Pancreas (tissue), 10 donors: ENCODE measurements at regions not wholly inside any gene's neighbourhood (a gene's known extent, or its start where the extent isn't known, plus 50 kb on each side); places are given as distances from the start of the nearest gene placed in this dataset.

Experiments used
- ATAC-seq, 4 donors: fragments of 200-7000 bp; cut with Tn5 transposase; one replicate each; pipeline versions ENCODE4 v1.8.0 to v1.9.1; 2020; ENCODE audit warnings: mild to moderate bottlenecking in 4 of 4, moderate library complexity in 4 of 4
- DNase-seq, 6 donors: peaks; one replicate each; pipeline ENCODE4 v3.0.0-alpha.2; 2020
- FAIRE-seq: peaks from 2 replicates; lab custom pipeline; 2012; peaks lifted over from hg19 to GRCh38; lab: Jason Lieb, UNC
- H3K27ac ChIP-seq, 4 donors: fragments of 200-600 bp; sonication (generic); 1 replicate in 3 of 4; 2 replicates in 1 of 4; pipeline versions ENCODE4 v1.5.0 to v1.8.0; 2020
- H3K27me3 ChIP-seq, 4 donors: fragments of 200-600 bp; one replicate each; pipeline ENCODE4 v1.8.0; 2021
- H3K36me3 ChIP-seq, 3 donors: fragments of 200-600 bp; sonication (generic) in 1 of 3; one replicate each; pipeline versions ENCODE4 v1.5.0 to v1.8.0; 2020 to 2021
- H3K4me1 ChIP-seq, 3 donors: fragments of 200-600 bp; one replicate each; pipeline ENCODE4 v1.8.0; 2021
- H3K4me3 ChIP-seq, 4 donors: fragments of 200-600 bp; sonication (generic) in 2 of 4; one replicate each; pipeline versions ENCODE4 v1.5.0 to v1.8.0; 2020 to 2021
- H3K9me3 ChIP-seq, 4 donors: fragments of 200-600 bp; one replicate each; pipeline ENCODE4 v1.8.0; 2021
- CTCF ChIP-seq, 4 donors: fragments of 200-600 bp; sonication (generic) in 3 of 4; IDR thresholded peaks; one replicate each; pipeline versions ENCODE4 v1.5.0 to v1.8.0; 2021; ENCODE audit warnings: antibody characterized with exemption in 4 of 4
- WGBS, 2 donors: extraction: QIAGEN DNeasy Blood & Tissue Kit; methylation state at CpG; one replicate each; pipeline ENCODE4 v1.1.7; 2013; 5-methylcytosine and 5-hydroxymethylcytosine counted together
- intact Hi-C, 3 donors: fragments of 100-400 bp; cut with DNase I; formaldehyde crosslinking; loops; one replicate each; pipeline versions ENCODE4 v1.11.1 to v1.14.2; 2022
- donor health status: healthy with polysubstance abuse.
- donor health status: DM: no; HTN: no; CAD: no; lungs with moderate emphysema.
- donor health status: DM: no; HTN: no; CAD: no.
- donor health status: control.
- donor health status: control.
- donor health status: Bipolar disorder and iron deficiency.
- donor health status: DM: yes; HTN: yes; CAD: no.
- donor health status: DM: no; HTN: no; CAD: no.
- donor health status: DM: no; HTN: no; CAD: no.
- donor health status: DM: yes; HTN: yes; CAD: no.

DNA sequence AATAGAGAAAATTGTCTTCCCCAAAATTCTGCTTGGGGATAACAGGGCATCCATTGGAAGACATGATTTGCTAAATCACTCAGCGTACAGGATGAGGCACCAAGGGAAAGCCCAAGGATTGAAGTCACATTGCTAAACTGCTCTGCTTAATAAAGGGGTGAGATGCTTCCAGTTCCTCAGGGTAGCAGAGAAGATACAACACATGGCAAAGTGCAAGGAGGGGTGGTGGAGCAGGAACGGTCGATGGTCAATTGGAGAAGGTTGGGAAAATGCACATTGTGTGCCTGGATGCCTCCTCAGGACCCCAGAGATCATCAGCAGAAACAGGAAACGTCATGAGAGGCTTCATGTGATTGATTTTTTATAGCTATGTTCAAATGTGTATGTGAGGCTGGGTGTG lies 116.3 kb upstream of the SOX1 start:
- intact Hi-C loops: no loop called here
- Histone ChIP-seq H3K27ac (no peak overlapping the region), H3K36me3 (no peaks in the 10 kb centered on the region), H3K4me3 (no peak overlapping the region), H3K4me1 (no peaks in the 10 kb centered on the region), H3K9me3 (no peaks in the 10 kb centered on the region), H3K27me3 (no peaks in the 10 kb centered on the region)
- WGBS, 2 donors: 57 to 62% methylated on average over 4 of the region's 4 CpGs
- FAIRE-seq (no peak), DNase-seq (no peak), ATAC-seq (no peak)
- TF ChIP-seq CTCF (IDR thresholded peaks at IDR 0.05): no peak

GRCh38 chr13:111952032-111952431 lies 114.9 kb upstream of the SOX1 start:
- no peak for FAIRE-seq
- Histone ChIP-seq H3K4me1 (no peaks in the 10 kb centered on the region), H3K36me3 (no peaks in the 10 kb centered on the region), H3K4me3 (no peak overlapping the region), H3K27me3 (no peaks in the 10 kb centered on the region), H3K27ac (no peak overlapping the region), H3K9me3 (no peaks in the 10 kb centered on the region)
- WGBS, 2 donors: 53 to 60% methylated on average over 9 of the region's 9 CpGs
- no peak for DNase-seq
- no peak for ATAC-seq
- no peak for TF ChIP-seq CTCF (IDR thresholded peaks at IDR 0.05)
- intact Hi-C loops: no loop called here

GRCh38 chr13:111952814-111953213 lies 114.1 kb upstream of the SOX1 start:
- ATAC-seq (no peak), FAIRE-seq (no peak), DNase-seq (no peak)
- WGBS, 2 donors: 53 to 64% methylated on average over 8 of the region's 8 CpGs
- no peak overlapping the region for H3K27ac ChIP-seq
- no peaks in the 10 kb centered on the region for H3K27me3 ChIP-seq
- TF ChIP-seq CTCF (IDR thresholded peaks at IDR 0.05): no peak
- intact Hi-C loops: no loop called here
- no peaks in the 10 kb centered on the region for H3K4me1 ChIP-seq
- H3K4me3 ChIP-seq: no peak overlapping the region
- H3K9me3 ChIP-seq: no peaks in the 10 kb centered on the region
- H3K36me3 ChIP-seq: no peaks in the 10 kb centered on the region

- DNase-seq (no peak), ATAC-seq (no peak), FAIRE-seq (no peak)
- intact Hi-C loops: no loop called here
- H3K4me1 ChIP-seq: no peaks in the 10 kb centered on the region
- no peaks in the 10 kb centered on the region for H3K36me3 ChIP-seq
- no peaks in the 10 kb centered on the region for H3K9me3 ChIP-seq
- H3K27me3 ChIP-seq: no peaks in the 10 kb centered on the region
- H3K27ac ChIP-seq: no peak overlapping the region
- TF ChIP-seq CTCF (IDR thresholded peaks at IDR 0.05): no peak
- no peak overlapping the region for H3K4me3 ChIP-seq
- 55 to 61% methylated on average over 16 of the region's 16 CpGs for WGBS, 2 donors
Measured at GRCh38 chr13:111953546-111954178, 113.3 kb upstream of the SOX1 start.

DNA sequence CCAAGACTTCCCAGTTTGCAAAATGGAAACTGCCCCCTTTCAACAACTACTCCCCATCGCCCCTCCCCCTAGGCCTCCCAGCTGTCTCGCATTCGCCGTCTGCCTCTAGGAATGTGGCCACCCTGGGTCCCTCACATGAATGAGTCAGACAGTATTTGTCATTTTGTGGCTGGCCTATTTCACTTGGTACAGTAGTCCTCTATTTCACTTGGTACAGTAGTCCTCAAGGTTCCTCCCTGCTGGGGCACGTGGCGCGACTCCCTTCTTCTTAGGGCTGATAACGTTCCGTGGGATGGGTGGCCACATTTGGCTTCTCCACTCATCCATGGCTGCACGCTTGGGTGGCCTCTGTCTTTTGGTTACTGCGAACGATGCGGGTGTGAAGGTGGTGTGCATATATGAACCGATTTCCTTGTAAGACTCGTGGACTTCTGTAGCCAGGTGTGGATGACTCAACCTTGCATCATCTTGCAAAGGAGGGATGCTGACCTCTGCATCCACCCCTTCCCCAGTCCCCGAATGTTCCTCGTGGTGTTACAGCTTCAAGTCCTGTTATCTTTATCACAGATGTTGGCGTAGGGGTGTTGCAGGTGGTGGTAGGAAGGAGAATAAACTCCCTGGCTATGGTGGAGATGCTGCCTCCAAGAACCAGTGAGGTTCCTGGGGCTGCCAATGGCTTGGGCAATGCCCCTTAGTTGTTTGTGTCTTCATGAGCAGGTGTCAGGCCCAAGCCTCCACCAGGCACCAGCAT lies 112.1 kb upstream of the SOX1 start:
- no peaks in the 10 kb centered on the region for H3K4me1 ChIP-seq
- DNase-seq: no peak
- intact Hi-C loops: no loop called here
- H3K36me3 ChIP-seq: no peaks in the 10 kb centered on the region
- H3K4me3 ChIP-seq: no peak overlapping the region
- no peak for FAIRE-seq
- H3K9me3 ChIP-seq: no peaks in the 10 kb centered on the region
- H3K27me3 ChIP-seq: no peaks in the 10 kb centered on the region
- H3K27ac ChIP-seq: no peak overlapping the region
- TF ChIP-seq CTCF (IDR thresholded peaks at IDR 0.05): no peak
- ATAC-seq: no peak
- 54 to 59% methylated on average over 18 of the region's 18 CpGs for WGBS, 2 donors
